MG63 (cell line): ENCODE measurements at regions not wholly inside any gene's neighbourhood (a gene's known extent, or its start where the extent isn't known, plus 50 kb on each side); places are given as distances from the start of the nearest gene placed in this dataset.

Source experiments
- DNase-seq: peaks from one replicate; pipeline ENCODE4 v3.0.0-alpha.2; 2020
- H3K27me3 ChIP-seq: fragments of 250-450 bp; sonication (Bioruptor Pico); 2 replicates; pipeline ENCODE4 v1.5.1; 2020; ENCODE audit warnings: mild to moderate bottlenecking, moderate library complexity
- H3K36me3 ChIP-seq: fragments of 250-450 bp; sonication (Bioruptor Pico); 2 replicates; pipeline ENCODE4 v1.5.1; 2020; ENCODE audit warnings: mild to moderate bottlenecking, moderate library complexity
- H3K4me3 ChIP-seq: fragments of 250-450 bp; sonication (Bioruptor Pico); 2 replicates; pipeline ENCODE4 v1.5.1; 2020; ENCODE audit warnings: mild to moderate bottlenecking, moderate library complexity
- H3K9me3 ChIP-seq: fragments of 250-450 bp; sonication (Bioruptor Pico); 2 replicates; pipeline ENCODE4 v1.5.1; 2020; ENCODE audit warnings: mild to moderate bottlenecking, moderate library complexity

DNA sequence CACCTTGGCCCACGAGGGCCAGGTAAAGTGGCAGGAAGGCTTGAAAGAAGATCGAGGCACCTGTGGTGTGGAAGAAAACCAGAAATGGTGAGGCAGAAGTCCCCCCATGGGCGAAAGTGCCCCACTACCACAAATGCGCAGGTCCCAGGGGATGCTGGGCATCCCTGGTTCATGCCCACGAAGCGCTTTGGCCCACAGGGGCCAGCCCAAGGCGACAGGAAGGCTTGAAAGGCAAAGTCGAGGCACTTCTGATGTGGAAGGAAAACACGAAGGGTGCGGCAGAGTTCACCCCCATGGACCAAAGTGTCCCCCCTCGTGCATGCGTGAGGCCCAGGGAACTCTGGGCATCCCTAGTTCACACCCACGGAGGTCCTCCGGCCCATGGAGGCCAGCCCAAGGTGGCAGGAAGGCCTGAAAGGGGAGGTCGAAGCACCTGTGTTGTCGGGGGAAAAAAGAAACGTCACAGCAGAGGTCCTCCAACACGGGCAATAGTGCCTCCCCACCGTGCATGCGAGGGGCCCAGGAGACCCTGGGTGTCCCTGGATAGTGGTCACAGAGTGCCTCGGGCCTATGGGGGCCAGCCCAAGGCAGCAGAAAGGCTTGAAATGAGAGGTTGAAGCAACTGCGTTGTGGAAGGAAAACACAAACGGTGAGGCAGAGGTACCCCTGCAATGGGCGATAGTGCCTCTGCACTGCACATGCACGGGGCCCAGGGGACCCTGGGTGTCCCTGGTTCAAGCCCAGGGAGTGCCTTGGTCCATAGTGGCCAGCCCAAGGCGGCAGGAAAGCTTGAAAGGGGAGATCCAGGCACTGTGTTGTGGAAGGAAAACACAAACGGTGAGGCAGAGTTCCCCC, 373.9 kb downstream of the ALG10 start:
- no peaks in the 10 kb centered on the region for H3K36me3 ChIP-seq
- H3K4me3 ChIP-seq, result no peak overlapping the region
- no peak for DNase-seq
- H3K9me3 ChIP-seq, result no peaks in the 10 kb centered on the region
- H3K27me3 ChIP-seq, result no peaks in the 10 kb centered on the region

DNA sequence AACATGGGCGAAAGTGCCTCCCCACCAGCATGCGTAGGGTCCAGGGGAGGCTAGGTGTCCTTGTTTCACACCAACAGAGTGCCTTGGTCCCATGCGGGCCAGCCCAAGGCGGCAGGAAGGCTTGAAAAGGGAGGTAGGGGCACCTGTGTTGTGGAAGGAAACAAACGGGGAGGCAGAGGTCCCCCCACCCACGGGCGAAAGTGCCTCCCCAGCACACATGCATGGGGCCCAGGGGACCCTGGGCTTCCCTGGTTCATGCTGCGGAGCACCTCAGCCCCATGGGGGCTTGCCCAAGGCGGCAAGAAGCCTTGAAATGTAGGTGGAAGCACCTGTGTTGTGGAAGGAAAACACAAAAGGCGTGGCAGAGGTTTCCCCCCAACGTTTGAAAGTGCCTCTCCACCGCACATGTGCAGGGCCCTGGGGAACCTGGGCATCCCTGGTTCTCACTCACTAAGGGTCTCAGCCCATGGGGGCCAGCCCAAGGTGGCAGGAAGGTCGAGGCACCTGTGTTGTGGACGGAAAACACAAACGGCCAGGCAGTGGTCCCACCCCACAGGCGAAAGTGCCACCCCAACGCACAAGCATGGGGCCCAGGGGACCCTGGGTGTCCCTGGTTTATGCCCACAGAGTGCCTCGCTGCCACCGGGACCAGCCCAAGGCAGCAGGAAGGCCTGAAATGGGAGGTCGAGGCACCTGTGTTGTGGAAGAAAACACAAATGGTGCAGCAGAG, 374.7 kb downstream of the ALG10 start:
- Histone ChIP-seq H3K27me3 (no peaks in the 10 kb centered on the region), H3K36me3 (no peaks in the 10 kb centered on the region), H3K9me3 (no peaks in the 10 kb centered on the region), H3K4me3 (no peak overlapping the region)
- DNase-seq, result no peak

DNA sequence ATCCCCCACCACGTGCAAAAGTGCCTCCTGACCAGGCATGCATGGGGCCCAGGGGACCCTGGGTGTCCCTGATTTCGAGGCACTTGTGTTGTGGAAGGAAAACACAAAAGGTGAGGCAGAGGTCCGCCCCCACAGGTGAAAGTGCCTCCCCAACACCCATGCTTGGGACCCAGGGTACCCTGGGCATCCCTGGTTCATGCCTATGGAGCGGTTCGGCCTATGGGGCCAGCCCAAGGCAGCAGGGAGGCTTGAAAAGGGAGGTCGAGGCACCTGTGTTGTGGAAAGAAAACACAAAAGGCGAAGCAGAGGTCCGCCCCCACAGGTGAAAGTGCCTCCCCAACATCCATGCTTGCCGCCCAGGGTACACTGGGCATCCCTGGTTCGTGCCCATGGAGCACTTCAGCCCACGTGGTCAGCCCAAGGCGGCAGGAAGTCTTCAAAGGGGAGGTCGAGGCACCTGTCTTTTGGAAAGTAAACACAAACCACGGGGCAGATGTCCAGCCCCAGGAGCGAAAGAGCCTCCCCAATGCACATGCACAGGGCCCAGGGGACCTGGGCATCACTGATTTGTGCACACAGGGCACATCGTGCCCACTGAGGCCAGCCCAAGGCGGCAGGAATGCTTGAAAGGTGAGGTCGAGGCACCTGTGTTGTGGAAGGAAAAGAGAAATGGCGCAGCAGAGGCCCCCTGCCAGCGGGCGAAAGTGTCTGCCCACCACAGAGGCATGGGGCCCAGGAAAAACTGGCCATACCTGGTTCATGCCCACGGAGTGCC, 375.5 kb downstream of the ALG10 start:
- H3K27me3 ChIP-seq, result no peaks in the 10 kb centered on the region
- H3K36me3 ChIP-seq, result no peaks in the 10 kb centered on the region
- no peaks in the 10 kb centered on the region for H3K9me3 ChIP-seq
- H3K4me3 ChIP-seq, result no peak overlapping the region
- DNase-seq, result no peak

DNA sequence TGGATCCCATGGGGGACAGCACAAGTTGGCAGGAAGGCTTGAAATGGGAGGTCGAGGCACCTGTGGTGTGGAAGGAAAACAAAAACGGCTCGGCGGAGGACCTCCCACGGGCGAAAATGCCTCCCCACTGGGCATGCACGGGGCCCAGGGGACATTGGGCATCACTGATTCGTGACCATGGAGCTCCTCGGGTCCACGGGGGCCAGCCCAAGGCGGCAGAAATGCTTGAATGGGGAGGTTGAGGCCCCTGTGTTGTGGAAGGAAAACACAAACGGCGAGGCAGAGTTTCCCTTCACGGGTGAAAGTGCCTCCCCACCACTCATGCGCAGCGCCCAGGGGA, 376.0 kb downstream of the ALG10 start:
- H3K36me3 ChIP-seq, result no peaks in the 10 kb centered on the region
- H3K9me3 ChIP-seq, result no peaks in the 10 kb centered on the region
- no peaks in the 10 kb centered on the region for H3K27me3 ChIP-seq
- no peak for DNase-seq
- H3K4me3 ChIP-seq, result no peak overlapping the region

DNA sequence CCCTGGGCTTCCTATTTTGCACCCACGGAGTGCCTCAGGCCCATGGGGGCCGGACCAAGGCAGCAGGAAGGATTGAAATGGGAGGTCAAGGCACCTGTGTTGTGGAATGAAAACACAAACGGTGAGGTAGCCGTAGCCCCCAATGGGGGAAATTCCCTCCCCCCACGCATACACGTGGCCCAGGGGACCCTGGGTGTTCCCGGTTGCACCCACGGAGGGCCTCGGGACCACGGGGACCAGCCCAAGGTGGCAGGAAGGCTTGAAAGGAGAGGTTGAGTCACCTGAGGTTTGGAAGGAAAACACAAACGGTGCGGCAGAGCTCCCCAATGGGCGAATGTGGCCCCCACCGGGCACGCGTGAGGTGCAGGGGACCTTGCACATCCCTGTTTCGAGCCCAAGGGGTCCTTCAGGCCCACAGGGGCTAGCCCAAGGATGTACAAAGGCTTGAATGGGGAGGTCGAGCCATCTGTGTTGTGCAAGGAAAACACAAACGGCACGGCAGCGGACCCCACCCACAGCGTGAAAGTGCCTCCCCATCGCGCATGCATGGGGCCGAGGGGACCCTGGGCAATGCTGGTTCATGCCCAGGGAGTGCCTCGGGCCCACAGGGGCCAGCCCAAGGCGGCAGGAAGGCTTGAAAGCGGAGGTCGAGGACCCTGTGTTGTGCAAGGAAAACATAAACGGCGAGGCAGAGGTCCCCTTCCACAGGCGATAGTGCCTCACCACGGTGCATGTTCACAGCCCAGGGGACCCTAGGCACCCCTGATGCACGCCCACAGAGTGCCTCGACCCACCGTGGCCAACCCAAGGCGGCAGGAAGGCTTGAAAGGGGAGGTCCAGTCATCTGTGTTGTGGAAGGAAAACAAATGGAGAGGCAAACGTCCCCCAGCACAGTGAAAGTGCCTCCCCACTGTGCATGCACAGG, 376.7 kb downstream of the ALG10 start:
- no peak for DNase-seq

DNA sequence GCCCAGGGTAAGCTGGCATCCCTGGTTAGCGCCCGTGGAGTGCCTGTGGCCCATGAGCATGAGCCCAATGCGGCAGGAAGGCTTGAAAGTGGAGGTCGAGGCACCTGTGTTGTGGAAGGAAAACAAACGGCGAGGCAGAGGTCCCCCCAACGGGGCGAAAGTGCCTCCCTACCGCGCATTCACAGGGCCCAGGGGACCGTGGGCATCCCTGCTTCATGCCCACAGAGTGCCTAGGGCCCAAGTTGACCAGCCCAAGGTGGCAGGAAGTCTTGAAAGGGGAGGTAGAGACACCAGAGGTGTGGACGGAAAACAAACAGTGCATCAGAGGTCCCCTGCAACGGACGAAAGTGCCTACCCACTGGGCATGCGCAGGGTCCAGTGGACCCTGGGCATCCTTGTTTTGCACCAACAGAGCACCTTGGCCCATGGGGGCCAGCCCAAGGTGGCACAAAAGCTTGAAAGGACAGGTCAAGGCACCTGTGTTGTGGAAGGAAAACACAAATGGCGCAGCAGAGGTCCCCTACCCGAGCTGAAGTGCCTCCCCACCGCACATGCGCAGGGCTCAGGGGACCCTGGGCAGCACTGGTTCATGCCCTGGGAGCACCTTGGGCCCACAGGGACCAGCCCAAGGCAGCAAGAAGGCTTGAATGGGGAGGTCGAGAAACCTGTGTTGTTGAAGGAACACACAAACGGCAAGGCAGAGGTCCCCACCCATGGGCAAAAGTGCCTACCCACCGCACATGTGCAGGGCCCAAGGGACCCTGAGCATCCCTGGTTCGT, 377.5 kb downstream of the ALG10 start:
- Histone ChIP-seq H3K9me3 (no peaks in the 10 kb centered on the region), H3K4me3 (no peak overlapping the region), H3K27me3 (no peaks in the 10 kb centered on the region), H3K36me3 (no peaks in the 10 kb centered on the region)
- no peak for DNase-seq

More for the DNA sequence above, 376.7 kb downstream of the ALG10 start:
- H3K36me3 ChIP-seq, result no peaks in the 10 kb centered on the region
- H3K4me3 ChIP-seq, result no peak overlapping the region
- H3K9me3 ChIP-seq, result no peaks in the 10 kb centered on the region
- no peaks in the 10 kb centered on the region for H3K27me3 ChIP-seq

DNA sequence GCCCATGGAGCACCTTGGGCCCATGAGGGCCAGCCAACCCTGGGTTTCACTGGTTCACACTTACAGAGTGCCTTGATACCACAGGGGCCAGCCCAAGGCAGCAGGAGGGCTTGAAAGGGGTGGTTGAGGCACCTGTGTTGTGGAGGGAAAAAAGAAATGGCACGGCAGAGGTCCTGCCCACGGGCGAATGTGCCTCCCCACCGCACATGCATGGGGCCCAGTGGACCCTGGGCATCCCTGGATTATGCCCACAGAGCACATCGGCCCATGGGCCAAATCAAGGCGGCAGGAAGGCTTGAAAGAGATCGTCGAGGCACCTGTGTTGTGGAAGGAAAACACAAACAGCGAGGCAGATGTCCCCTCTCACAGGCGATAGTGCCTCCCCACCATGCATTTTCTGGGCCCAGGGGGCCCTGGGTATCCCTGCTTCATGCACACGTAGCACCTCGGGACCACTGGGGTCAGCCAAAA, 378.1 kb downstream of the ALG10 start:
- no peaks in the 10 kb centered on the region for H3K9me3 ChIP-seq
- no peak overlapping the region for H3K4me3 ChIP-seq
- no peaks in the 10 kb centered on the region for H3K36me3 ChIP-seq
- DNase-seq, result no peak
- no peaks in the 10 kb centered on the region for H3K27me3 ChIP-seq

DNA sequence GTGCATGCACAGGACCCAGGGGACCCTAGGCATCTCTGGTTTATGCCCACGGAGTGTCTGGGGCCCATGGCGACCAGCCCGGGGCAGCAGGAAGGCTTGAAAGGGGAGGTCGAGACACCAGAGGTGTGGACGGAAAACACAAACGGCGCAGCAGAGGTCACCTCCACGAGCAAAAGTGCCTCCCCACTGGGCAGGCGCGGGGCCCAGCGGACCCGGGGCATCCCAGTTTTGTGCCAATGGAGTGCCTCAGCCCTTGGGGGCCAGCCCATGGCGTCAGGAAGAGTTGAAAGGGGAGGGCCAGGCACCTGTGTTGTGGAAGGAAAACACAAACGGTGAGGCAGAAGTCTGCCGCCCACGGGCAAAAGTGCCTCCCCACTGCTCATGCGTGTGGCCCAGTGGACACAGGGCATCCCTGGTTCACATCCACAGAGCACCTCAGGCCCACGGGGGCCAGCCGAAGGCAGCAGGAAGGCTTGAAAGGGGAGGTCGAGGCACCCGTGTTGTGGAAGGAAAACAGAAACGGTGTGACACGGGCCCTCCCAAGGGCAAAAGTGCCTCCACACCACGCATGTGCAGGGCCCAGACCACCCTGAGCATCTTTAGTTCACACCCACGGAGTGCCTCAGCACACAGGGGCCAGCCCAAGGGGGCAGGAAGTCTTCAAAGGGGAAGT, 378.8 kb downstream of the ALG10 start:
- H3K27me3 ChIP-seq, result no peaks in the 10 kb centered on the region

DNA sequence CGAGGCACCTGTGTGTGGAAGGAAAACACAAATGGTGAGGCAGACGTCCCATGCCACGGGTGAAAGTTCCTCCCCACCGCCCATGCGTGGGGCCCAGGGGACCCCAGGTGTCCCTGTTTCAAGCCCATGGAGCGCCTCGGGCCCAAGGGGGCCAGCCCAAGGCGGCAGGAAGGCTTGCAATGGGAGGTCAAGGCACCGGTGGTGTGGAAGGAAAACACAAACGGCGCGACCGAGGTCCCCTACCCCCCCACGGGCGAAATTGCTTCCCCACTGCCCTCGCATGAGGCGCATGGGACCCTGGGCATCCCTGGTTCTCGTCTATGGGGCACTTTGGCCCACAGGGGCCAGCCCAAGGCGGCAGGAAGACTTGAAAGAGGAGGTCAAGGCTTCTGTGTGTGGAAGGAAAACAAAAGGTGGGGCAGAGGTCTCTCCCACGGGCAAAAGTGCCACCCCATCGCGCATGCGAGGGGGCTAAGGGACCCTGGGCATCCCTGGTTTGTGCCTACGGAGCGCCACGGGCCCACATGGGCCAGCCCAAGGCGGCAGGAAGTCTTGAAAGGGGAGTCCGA, 379.4 kb downstream of the ALG10 start:
- H3K27me3 ChIP-seq, result no peaks in the 10 kb centered on the region
- no peak for DNase-seq
- H3K9me3 ChIP-seq, result no peaks in the 10 kb centered on the region
- no peaks in the 10 kb centered on the region for H3K36me3 ChIP-seq
- no peak overlapping the region for H3K4me3 ChIP-seq

More for the DNA sequence above, 378.8 kb downstream of the ALG10 start:
- DNase-seq, result no peak
- Histone ChIP-seq H3K9me3 (no peaks in the 10 kb centered on the region), H3K36me3 (no peaks in the 10 kb centered on the region), H3K4me3 (no peak overlapping the region)

DNA sequence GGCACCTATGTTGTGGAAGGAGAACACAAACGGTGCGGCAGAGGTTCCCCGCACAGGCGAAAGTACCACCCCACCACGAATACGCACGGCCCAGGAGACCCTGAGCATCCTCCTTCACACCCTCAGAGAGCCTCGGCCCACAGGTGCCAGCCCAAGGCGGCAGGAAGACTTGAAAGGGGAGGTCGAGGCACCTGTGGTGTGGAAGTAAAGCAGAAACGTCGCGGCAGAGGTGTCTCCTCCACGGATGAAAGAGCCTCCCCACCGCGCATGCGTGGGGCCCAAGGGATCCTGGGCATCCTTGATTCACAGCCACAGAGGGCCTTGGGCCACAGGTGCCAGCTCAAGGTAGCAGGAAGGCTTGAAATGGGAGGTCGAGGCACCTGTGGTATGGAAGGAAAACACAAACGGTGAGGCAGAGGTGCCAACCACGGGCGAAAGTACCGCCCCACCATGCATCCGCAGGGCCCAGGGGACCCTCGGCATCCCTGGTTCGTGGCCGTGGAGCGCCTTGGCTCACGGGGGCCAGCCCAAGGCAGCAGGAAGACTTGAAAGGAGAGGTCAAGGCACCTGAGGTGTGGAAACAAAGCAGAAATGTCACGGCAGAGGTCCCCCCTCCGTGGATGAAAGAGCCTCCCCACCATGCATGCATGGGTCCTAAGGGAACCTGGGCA, 380.1 kb downstream of the ALG10 start:
- H3K27me3 ChIP-seq, result no peaks in the 10 kb centered on the region
- H3K36me3 ChIP-seq, result no peaks in the 10 kb centered on the region
- no peak overlapping the region for H3K4me3 ChIP-seq
- H3K9me3 ChIP-seq, result no peaks in the 10 kb centered on the region; the same call in 1 of the 2 replicates
- no peak for DNase-seq

DNA sequence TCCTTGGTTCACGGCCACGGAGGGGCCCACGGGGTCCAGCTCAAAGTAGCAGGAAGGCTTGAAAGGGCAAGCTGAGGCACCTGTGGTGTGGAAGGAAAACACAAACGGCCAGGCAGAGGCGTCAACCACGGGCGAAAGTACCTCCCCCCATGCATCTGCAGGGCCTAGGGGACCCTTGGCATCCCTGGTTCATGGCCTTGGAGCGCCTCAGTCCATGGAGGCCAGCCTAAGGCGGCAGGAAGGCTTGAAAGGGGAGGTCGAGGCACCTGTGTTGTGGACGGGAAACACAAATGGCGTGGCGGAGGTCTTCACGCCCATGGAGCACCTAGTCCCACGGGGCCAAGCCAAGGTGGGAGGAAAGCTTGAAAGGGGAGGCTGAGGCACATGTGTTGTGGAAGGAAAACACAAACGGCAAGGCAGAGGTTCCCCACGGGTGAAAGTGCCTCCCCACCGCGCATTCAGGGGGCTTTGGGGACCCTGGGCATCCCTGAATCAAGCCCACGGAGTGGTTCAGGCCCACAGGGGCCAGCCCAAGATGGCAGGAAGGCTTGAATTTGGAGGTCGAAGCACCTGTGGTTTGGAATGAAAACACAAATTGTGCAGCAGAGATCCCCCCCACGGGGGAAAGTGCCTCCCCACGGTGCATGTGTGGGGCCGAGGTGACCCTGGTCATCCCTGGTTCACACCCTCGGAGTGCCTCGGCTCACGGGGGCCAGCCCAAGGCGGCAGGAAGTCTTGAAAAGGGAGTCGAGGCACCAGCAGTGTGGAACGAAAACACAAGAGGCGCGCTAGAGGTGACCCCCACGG, 380.8 kb downstream of the ALG10 start:
- H3K27me3 ChIP-seq, result no peaks in the 10 kb centered on the region

DNA sequence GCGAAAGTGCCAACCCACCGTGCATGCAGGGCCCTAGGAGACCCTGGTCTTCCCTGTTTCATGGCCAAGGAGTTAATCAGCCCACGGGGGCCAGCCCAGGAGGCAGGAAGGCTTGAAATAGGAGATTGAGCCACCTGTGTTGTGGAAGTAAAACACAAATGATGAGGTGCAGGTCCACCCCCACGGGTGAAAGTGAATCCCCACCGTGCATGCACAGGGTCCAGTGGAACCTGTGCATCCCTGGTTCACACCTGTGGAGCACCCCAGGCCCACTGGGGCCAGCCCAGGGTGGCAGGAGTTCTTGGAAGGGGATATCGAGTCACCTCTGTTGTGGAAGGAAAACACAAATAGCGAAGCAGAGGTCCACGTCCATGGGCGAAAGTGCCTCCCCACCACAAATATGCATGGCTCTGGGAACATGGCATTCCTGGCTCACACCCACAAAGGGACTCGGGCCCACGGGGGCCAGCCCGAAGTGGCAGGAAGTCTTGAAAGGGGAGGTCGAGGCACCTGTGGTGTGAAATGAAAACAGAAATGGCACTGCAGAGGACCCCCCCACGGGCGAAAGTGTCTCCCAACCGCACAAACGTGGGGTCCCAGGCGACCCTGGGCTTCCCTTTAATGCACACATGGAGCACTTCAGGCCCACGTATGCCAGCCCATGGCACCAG, 381.5 kb downstream of the ALG10 start:
- Histone ChIP-seq H3K9me3 (peaks cover 3% of the 10 kb centered on the region; the same call in 1 of the 2 replicates), H3K4me3 (no peak overlapping the region), H3K27me3 (no peaks in the 10 kb centered on the region), H3K36me3 (no peaks in the 10 kb centered on the region)
- DNase-seq, result no peak

More for the DNA sequence above, 380.8 kb downstream of the ALG10 start:
- no peaks in the 10 kb centered on the region for H3K36me3 ChIP-seq
- no peaks in the 10 kb centered on the region; the same call in 1 of the 2 replicates for H3K9me3 ChIP-seq
- no peak for DNase-seq
- H3K4me3 ChIP-seq, result no peak overlapping the region
